ENCODE measurements at regions not wholly inside any gene's neighbourhood (a gene's known extent, or its start where the extent isn't known, plus 50 kb on each side); places are given as distances from the start of the nearest gene placed in this dataset.

DNA sequence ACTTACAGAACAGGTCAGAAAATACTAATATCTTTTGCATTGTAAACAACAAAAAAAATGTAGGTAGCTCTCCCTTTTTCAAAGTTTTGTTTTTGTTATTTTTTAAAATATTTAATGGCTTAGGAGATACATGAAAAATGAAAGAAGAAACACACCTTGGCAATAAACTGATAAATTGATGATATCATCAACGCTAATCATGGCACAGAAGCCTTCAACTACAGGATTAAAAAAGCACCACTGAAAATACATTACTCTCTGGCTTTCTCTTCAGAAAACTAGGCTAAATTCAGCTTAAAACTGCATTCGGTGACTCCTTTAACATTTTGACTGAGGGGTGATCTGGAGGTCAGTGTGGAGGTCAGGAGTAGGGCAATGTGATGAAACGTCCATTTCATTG, 1018.8 kb upstream of the FANCL start:
- TF ChIP-seq, protein P1, sequence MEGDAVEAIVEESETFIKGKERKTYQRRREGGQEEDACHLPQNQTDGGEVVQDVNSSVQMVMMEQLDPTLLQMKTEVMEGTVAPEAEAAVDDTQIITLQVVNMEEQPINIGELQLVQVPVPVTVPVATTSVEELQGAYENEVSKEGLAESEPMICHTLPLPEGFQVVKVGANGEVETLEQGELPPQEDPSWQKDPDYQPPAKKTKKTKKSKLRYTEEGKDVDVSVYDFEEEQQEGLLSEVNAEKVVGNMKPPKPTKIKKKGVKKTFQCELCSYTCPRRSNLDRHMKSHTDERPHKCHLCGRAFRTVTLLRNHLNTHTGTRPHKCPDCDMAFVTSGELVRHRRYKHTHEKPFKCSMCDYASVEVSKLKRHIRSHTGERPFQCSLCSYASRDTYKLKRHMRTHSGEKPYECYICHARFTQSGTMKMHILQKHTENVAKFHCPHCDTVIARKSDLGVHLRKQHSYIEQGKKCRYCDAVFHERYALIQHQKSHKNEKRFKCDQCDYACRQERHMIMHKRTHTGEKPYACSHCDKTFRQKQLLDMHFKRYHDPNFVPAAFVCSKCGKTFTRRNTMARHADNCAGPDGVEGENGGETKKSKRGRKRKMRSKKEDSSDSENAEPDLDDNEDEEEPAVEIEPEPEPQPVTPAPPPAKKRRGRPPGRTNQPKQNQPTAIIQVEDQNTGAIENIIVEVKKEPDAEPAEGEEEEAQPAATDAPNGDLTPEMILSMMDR (IDR thresholded peaks at IDR 0.05; ENCODE audit: insufficient read depth, low read length, poor library complexity, severe bottlenecking), result no peak
- TF ChIP-seq EZH2phosphoT487 (conservative IDR thresholded peaks at IDR 0.05; ENCODE audit: low read length), result no peak
